ENCODE measurements at regions not wholly inside any gene's neighbourhood (a gene's known extent, or its start where the extent isn't known, plus 50 kb on each side); places are given as distances from the start of the nearest gene placed in this dataset.

DNA sequence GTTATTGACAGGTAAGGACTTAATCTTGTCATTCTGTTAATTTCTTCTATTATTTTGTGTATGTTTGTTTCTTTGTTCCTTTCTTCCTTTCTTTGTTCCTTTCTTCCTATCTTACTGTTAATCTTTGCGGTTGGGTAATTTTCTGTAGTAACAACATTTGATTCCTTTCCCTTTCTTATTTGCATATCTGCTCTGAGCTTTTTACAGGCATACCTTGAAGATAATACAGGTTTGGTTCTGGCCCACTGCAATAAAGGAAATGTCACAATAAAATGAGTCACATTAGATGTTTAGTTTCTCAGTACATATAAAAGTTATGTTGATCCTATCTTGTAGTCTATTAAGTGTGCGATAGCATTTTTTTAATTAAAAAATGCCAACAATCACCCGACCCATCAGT is 440.7 kb downstream of the NFIB start:
- DNase-seq = no peak
- Histone ChIP-seq H3K79me2 (ENCODE audit: control insufficient read depth, insufficient read depth, low read length, poor library complexity) (no peaks in the 10 kb centered on the region), H4K91ac (ENCODE audit: low read depth, low read length) (no peak overlapping the region), H3K79me1 (ENCODE audit: low read length) (no peaks in the 10 kb centered on the region), H4K12ac (ENCODE audit: low read depth, low read length) (no peak overlapping the region), H3K23ac (ENCODE audit: low read length) (no peak overlapping the region), H3K27ac (ENCODE audit: low read depth, low read length) (no peak overlapping the region), H3K4me3 (ENCODE audit: low read depth, low read length) (no peak overlapping the region), H3K4ac (ENCODE audit: low read depth, low read length) (no peak overlapping the region), H3K27me3 (ENCODE audit: insufficient read depth, low read length) (no peaks in the 10 kb centered on the region), H3K4me2 (ENCODE audit: low read length) (no peak overlapping the region), H4K8ac (ENCODE audit: low read depth, low read length) (no peak overlapping the region), H3K4me1 (ENCODE audit: control insufficient read depth in 1 of 2, insufficient read depth in 2 of 2, low read length in 2 of 2) (no peaks in the 10 kb centered on the region), H2BK12ac (ENCODE audit: low read length) (no peak overlapping the region), H3K14ac (ENCODE audit: low read length) (no peak overlapping the region), H3K36me3 (ENCODE audit: control insufficient read depth in 1 of 2, insufficient read depth in 2 of 2, low read length in 2 of 2) (no peaks in the 10 kb centered on the region), H3K9ac (ENCODE audit: low read length) (no peak overlapping the region), H2AFZ (ENCODE audit: insufficient read depth, low read length, poor library complexity) (no peak overlapping the region), H2BK120ac (ENCODE audit: insufficient read depth, low read length, poor library complexity) (no peak overlapping the region), H3K18ac (ENCODE audit: low read length) (no peak overlapping the region), H2AK5ac (ENCODE audit: low read length) (no peak overlapping the region), H3K9me3 (ENCODE audit: insufficient read depth, low read depth, low read length) (no peaks in the 10 kb centered on the region), H2BK5ac (ENCODE audit: low read depth, low read length, poor library complexity) (no peak overlapping the region)
- WGBS (ENCODE audit: extremely low coverage, insufficient coverage, insufficient read length) = no CpG with 5 or more reads among the region's 3 CpGs

DNA sequence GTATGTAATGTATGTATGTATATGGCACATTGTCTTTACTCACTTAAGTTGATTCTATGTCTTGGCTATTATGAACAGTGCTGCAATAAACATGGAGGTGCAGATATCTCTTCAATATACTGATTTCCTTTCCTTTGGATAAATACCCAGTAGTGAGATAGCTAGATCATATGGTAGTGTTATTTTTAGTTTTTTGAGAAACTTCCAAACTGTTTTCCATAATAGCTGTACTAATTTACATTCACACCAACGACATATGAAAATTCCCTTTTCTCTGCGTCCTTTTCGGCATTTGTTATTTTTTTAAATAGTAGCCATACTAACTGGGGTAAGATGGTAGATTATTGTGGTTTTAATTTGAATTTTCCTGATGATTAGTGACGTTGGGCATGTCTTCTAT is 445.6 kb downstream of the NFIB start:
- Histone ChIP-seq H2BK5ac (ENCODE audit: low read depth, low read length, poor library complexity) (no peak overlapping the region), H3K79me1 (ENCODE audit: low read length) (no peaks in the 10 kb centered on the region), H4K12ac (ENCODE audit: low read depth, low read length) (no peak overlapping the region), H3K4me3 (ENCODE audit: low read depth, low read length) (no peak overlapping the region), H3K9me3 (ENCODE audit: insufficient read depth, low read depth, low read length) (no peaks in the 10 kb centered on the region), H3K36me3 (ENCODE audit: control insufficient read depth in 1 of 2, insufficient read depth in 2 of 2, low read length in 2 of 2) (no peaks in the 10 kb centered on the region), H2AK5ac (ENCODE audit: low read length) (no peak overlapping the region), H2BK120ac (ENCODE audit: insufficient read depth, low read length, poor library complexity) (no peak overlapping the region), H3K4ac (ENCODE audit: low read depth, low read length) (no peak overlapping the region), H3K23ac (ENCODE audit: low read length) (no peak overlapping the region), H3K18ac (ENCODE audit: low read length) (no peak overlapping the region), H2BK12ac (ENCODE audit: low read length) (no peak overlapping the region), H3K27me3 (ENCODE audit: insufficient read depth, low read length) (no peaks in the 10 kb centered on the region), H3K79me2 (ENCODE audit: control insufficient read depth, insufficient read depth, low read length, poor library complexity) (no peaks in the 10 kb centered on the region), H3K9ac (ENCODE audit: low read length) (no peak overlapping the region), H3K27ac (ENCODE audit: low read depth, low read length) (no peak overlapping the region), H4K91ac (ENCODE audit: low read depth, low read length) (no peak overlapping the region), H3K14ac (ENCODE audit: low read length) (no peak overlapping the region), H2AFZ (ENCODE audit: insufficient read depth, low read length, poor library complexity) (no peak overlapping the region), H3K4me2 (ENCODE audit: low read length) (no peak overlapping the region), H3K4me1 (ENCODE audit: control insufficient read depth in 1 of 2, insufficient read depth in 2 of 2, low read length in 2 of 2) (no peaks in the 10 kb centered on the region), H4K8ac (ENCODE audit: low read depth, low read length) (no peak overlapping the region)
- WGBS (ENCODE audit: extremely low coverage, insufficient coverage, insufficient read length) = no CpG with 5 or more reads among the region's 4 CpGs
- no peak for DNase-seq

DNA sequence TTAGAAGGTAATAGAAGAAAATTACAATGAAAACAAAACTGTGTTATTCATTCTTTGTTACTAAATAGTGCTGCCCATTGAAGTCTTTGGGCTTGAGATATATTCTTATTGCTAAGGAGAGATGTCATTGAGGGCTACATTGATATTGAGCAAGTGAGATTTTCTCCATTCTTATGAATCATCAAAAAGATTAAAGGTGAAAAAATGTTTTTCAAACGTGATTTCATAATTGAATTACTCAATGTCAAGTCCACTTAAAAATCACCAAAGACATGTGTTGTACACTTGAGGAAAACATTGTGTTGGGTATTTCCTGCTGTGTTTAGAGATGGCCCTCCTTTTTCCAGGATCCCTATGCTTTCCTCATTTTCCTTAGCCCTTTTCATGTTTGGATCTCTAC is 448.1 kb downstream of the NFIB start:
- Histone ChIP-seq H3K4me2 (ENCODE audit: low read length) (no peak overlapping the region), H3K79me2 (ENCODE audit: control insufficient read depth, insufficient read depth, low read length, poor library complexity) (no peaks in the 10 kb centered on the region), H3K27me3 (ENCODE audit: insufficient read depth, low read length) (no peaks in the 10 kb centered on the region), H2AFZ (ENCODE audit: insufficient read depth, low read length, poor library complexity) (no peak overlapping the region), H4K91ac (ENCODE audit: low read depth, low read length) (no peak overlapping the region), H3K23ac (ENCODE audit: low read length) (no peak overlapping the region), H3K27ac (ENCODE audit: low read depth, low read length) (no peak overlapping the region), H4K8ac (ENCODE audit: low read depth, low read length) (no peak overlapping the region), H3K4me1 (ENCODE audit: control insufficient read depth in 1 of 2, insufficient read depth in 2 of 2, low read length in 2 of 2) (no peaks in the 10 kb centered on the region), H2BK120ac (ENCODE audit: insufficient read depth, low read length, poor library complexity) (no peak overlapping the region), H4K12ac (ENCODE audit: low read depth, low read length) (no peak overlapping the region), H2BK12ac (ENCODE audit: low read length) (no peak overlapping the region), H3K18ac (ENCODE audit: low read length) (no peak overlapping the region), H3K79me1 (ENCODE audit: low read length) (no peaks in the 10 kb centered on the region), H3K9me3 (ENCODE audit: insufficient read depth, low read depth, low read length) (no peaks in the 10 kb centered on the region), H2AK5ac (ENCODE audit: low read length) (no peak overlapping the region), H3K4ac (ENCODE audit: low read depth, low read length) (no peak overlapping the region), H3K9ac (ENCODE audit: low read length) (no peak overlapping the region), H3K4me3 (ENCODE audit: low read depth, low read length) (no peak overlapping the region), H2BK5ac (ENCODE audit: low read depth, low read length, poor library complexity) (no peak overlapping the region), H3K14ac (ENCODE audit: low read length) (no peak overlapping the region), H3K36me3 (ENCODE audit: control insufficient read depth in 1 of 2, insufficient read depth in 2 of 2, low read length in 2 of 2) (no peaks in the 10 kb centered on the region)
- DNase-seq = peak in 1 of 2 donors; percentile 55
- WGBS (ENCODE audit: extremely low coverage, insufficient coverage, insufficient read length) = no CpG with 5 or more reads among the region's 1 CpG

DNA sequence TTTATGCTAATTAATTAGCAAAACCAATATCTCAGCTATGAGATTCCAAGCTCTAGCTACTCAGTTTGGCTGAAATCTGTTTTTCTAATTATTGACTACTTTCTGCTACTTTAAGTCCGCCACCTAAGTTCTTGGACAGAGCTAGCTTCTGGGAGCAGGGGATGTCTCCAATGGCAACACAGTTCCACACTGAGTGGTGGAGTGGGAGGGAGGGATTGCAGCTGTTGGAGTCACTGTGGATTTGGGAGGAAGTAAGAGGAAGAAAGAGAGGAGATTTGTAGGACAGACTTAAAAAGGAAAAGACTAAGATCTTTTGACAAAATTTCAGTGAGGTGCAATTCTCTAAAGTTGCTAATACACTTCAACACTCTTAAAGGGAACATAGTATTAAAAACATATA is 450.8 kb downstream of the NFIB start:
- Histone ChIP-seq H3K79me1 (ENCODE audit: low read length) (no peaks in the 10 kb centered on the region), H2AK5ac (ENCODE audit: low read length) (no peak overlapping the region), H3K9me3 (ENCODE audit: insufficient read depth, low read depth, low read length) (no peaks in the 10 kb centered on the region), H2BK12ac (ENCODE audit: low read length) (no peak overlapping the region), H2AFZ (ENCODE audit: insufficient read depth, low read length, poor library complexity) (no peak overlapping the region), H3K4me2 (ENCODE audit: low read length) (no peak overlapping the region), H3K79me2 (ENCODE audit: control insufficient read depth, insufficient read depth, low read length, poor library complexity) (no peaks in the 10 kb centered on the region), H4K12ac (ENCODE audit: low read depth, low read length) (no peak overlapping the region), H4K8ac (ENCODE audit: low read depth, low read length) (no peak overlapping the region), H3K36me3 (ENCODE audit: control insufficient read depth in 1 of 2, insufficient read depth in 2 of 2, low read length in 2 of 2) (no peaks in the 10 kb centered on the region), H2BK120ac (ENCODE audit: insufficient read depth, low read length, poor library complexity) (no peak overlapping the region), H3K9ac (ENCODE audit: low read length) (no peak overlapping the region), H3K27me3 (ENCODE audit: insufficient read depth, low read length) (no peaks in the 10 kb centered on the region), H2BK5ac (ENCODE audit: low read depth, low read length, poor library complexity) (no peak overlapping the region), H3K4ac (ENCODE audit: low read depth, low read length) (no peak overlapping the region), H3K4me1 (ENCODE audit: control insufficient read depth in 1 of 2, insufficient read depth in 2 of 2, low read length in 2 of 2) (no peaks in the 10 kb centered on the region), H3K23ac (ENCODE audit: low read length) (no peak overlapping the region), H3K27ac (ENCODE audit: low read depth, low read length) (no peak overlapping the region), H3K14ac (ENCODE audit: low read length) (no peak overlapping the region), H3K18ac (ENCODE audit: low read length) (no peak overlapping the region), H3K4me3 (ENCODE audit: low read depth, low read length) (no peak overlapping the region), H4K91ac (ENCODE audit: low read depth, low read length) (no peak overlapping the region)
- no peak for DNase-seq
- no CpG with 5 or more reads among the region's 1 CpG for WGBS (ENCODE audit: extremely low coverage, insufficient coverage, insufficient read length)

DNA sequence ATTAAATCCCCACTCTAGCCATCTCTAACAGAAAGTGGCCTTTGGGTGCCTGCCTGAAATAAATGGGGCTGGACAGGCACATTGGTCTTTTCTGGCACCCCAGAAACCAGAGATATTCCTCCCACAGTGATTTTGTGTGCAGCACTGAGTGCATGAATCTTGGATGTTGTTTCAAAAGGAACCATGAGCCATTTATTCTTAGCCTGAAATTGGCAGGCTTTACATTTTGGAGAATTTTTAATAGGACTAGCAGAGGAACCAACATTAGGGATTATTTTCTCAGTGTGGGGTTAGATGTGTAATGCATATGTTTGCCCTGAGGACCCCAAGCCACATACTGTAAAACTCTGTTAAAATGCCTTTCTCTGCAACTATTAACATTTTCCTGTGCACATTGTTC is 451.3 kb downstream of the NFIB start:
- Histone ChIP-seq H3K79me2 (ENCODE audit: control insufficient read depth, insufficient read depth, low read length, poor library complexity) (no peaks in the 10 kb centered on the region), H3K36me3 (ENCODE audit: control insufficient read depth in 1 of 2, insufficient read depth in 2 of 2, low read length in 2 of 2) (no peaks in the 10 kb centered on the region), H2AFZ (ENCODE audit: insufficient read depth, low read length, poor library complexity) (no peak overlapping the region), H2AK5ac (ENCODE audit: low read length) (no peak overlapping the region), H2BK5ac (ENCODE audit: low read depth, low read length, poor library complexity) (no peak overlapping the region), H3K9me3 (ENCODE audit: insufficient read depth, low read depth, low read length) (no peaks in the 10 kb centered on the region), H2BK120ac (ENCODE audit: insufficient read depth, low read length, poor library complexity) (no peak overlapping the region), H3K4ac (ENCODE audit: low read depth, low read length) (no peak overlapping the region), H3K4me2 (ENCODE audit: low read length) (no peak overlapping the region), H3K4me1 (ENCODE audit: control insufficient read depth in 1 of 2, insufficient read depth in 2 of 2, low read length in 2 of 2) (no peaks in the 10 kb centered on the region), H4K91ac (ENCODE audit: low read depth, low read length) (no peak overlapping the region), H3K27ac (ENCODE audit: low read depth, low read length) (no peak overlapping the region), H3K4me3 (ENCODE audit: low read depth, low read length) (no peak overlapping the region), H3K14ac (ENCODE audit: low read length) (no peak overlapping the region), H4K12ac (ENCODE audit: low read depth, low read length) (no peak overlapping the region), H3K79me1 (ENCODE audit: low read length) (no peaks in the 10 kb centered on the region), H3K9ac (ENCODE audit: low read length) (no peak overlapping the region), H4K8ac (ENCODE audit: low read depth, low read length) (no peak overlapping the region), H3K18ac (ENCODE audit: low read length) (no peak overlapping the region), H3K23ac (ENCODE audit: low read length) (no peak overlapping the region), H2BK12ac (ENCODE audit: low read length) (no peak overlapping the region), H3K27me3 (ENCODE audit: insufficient read depth, low read length) (no peaks in the 10 kb centered on the region)
- no peak for DNase-seq
